Activated CD8-positive, alpha-beta T cell treated with anti-CD3 and anti-CD28 coated beads, Interleukin-2, amount 10 ng/mL, durations not matched to agents 7 days and 5 days (primary cell): ENCODE measurements at regions not wholly inside any gene's neighbourhood (a gene's known extent, or its start where the extent isn't known, plus 50 kb on each side); places are given as distances from the start of the nearest gene placed in this dataset.

Experiments used
- ATAC-seq: fragments of 150-1000 bp; cut with Tn5 transposase; one replicate; pipeline ENCODE4 v1.10.0; 2021; ENCODE audit warnings: moderate library complexity
- CTCF ChIA-PET: fragments of 350-600 bp; sonication (Branson Sonifier 250); formaldehyde crosslinking; loops from one replicate; lab custom pipeline; 2021; ENCODE audit warnings: antibody characterized with exemption; lab: Charles Lee
- POLR2A ChIA-PET: fragments of 350-600 bp; sonication (Branson Sonifier 250); formaldehyde crosslinking; loops from one replicate; lab custom pipeline; 2021; ENCODE audit warnings: antibody characterized with exemption; lab: Charles Lee
- DNase-seq: peaks from one replicate; pipeline ENCODE4 v3.0.0-alpha.2; 2020
- H3K27ac Mint-ChIP-seq: one replicate; pipeline ENCODE4 v1.8.0; 2021; ENCODE audit warnings: mild to moderate bottlenecking, mixed read lengths
- H3K27me3 Mint-ChIP-seq: one replicate; pipeline ENCODE4 v1.8.0; 2021; ENCODE audit warnings: low read depth, mixed read lengths
- H3K36me3 Mint-ChIP-seq: one replicate; pipeline ENCODE4 v1.8.0; 2021; ENCODE audit warnings: low read depth, mixed read lengths
- H3K4me1 Mint-ChIP-seq: one replicate; pipeline ENCODE4 v1.8.0; 2021; ENCODE audit warnings: low read depth, mixed read lengths
- H3K4me3 Mint-ChIP-seq: one replicate; pipeline ENCODE4 v1.8.0; 2021; ENCODE audit warnings: mild to moderate bottlenecking, mixed read lengths
- H3K9me3 Mint-ChIP-seq: one replicate; pipeline ENCODE4 v1.8.0; 2022; ENCODE audit warnings: mixed read lengths; ENCODE audit not compliant: insufficient read depth

GRCh38 chr7:104039363-104039762 is 49.9 kb upstream of the RELN start:
- no peak for ATAC-seq
- H3K4me1 Mint-ChIP-seq: no peaks in the 10 kb centered on the region
- H3K27me3 Mint-ChIP-seq: peaks cover 10% of the 10 kb centered on the region
- no peaks in the 10 kb centered on the region for H3K36me3 Mint-ChIP-seq
- DNase-seq: no peak
- ChIA-PET POLR2A (no interaction called here), CTCF (no interaction called here)
- H3K27ac Mint-ChIP-seq: no peak overlapping the region
- no peaks in the 10 kb centered on the region for H3K9me3 Mint-ChIP-seq
- no peak overlapping the region for H3K4me3 Mint-ChIP-seq
